ENCODE measurements at regions not wholly inside any gene's neighbourhood (a gene's known extent, or its start where the extent isn't known, plus 50 kb on each side); places are given as distances from the start of the nearest gene placed in this dataset.

DNA sequence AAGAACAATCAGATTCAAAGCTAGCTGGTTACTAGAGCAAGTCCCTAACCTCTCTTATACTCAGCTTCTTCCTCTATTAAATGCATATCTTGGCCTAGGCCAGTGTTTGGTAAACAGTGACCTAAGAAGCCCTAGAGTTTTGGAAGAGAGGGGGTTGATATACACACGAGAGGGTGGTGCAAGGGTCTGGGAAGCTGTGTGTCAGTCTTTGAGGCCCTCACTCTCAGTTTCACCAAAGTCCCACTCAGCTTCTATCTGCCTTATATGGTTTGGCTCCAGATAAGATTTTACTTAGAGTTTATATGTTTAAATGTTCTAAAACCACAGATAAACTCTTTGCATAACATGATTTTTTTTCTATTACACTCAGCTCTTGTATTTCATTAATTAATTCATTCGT, 526.1 kb upstream of the BTBD3 start:
- TF ChIP-seq POLR2A (IDR thresholded peaks at IDR 0.05; ENCODE audit: borderline replicate concordance, extremely low read depth, insufficient read depth, insufficient read length) (no peak), ZNF274 (IDR thresholded peaks at IDR 0.05; ENCODE audit: low read depth, low read length) (no peak), SIN3A (IDR thresholded peaks at IDR 0.05; ENCODE audit: low read depth) (no peak), YY1 (IDR thresholded peaks at IDR 0.05; ENCODE audit: extremely low read depth, insufficient replicate concordance, low read depth, low read length) (no peak), POLR2AphosphoS5 (IDR thresholded peaks at IDR 0.05; ENCODE audit: low read depth, low read length) (no peak), EZH2 (IDR thresholded peaks at IDR 0.05) (no peak), MAX (IDR thresholded peaks at IDR 0.05) (no peak), ZFX (IDR thresholded peaks at IDR 0.05) (no peak), SP1 (IDR thresholded peaks at IDR 0.05; ENCODE audit: low read depth) (no peak), SRF (IDR thresholded peaks at IDR 0.05; ENCODE audit: low read depth) (no peak), EZH2phosphoT487 (IDR thresholded peaks at IDR 0.05; ENCODE audit: borderline replicate concordance) (no peak), ELF1 (IDR thresholded peaks at IDR 0.05; ENCODE audit: borderline replicate concordance, low read depth) (no peak)
- TF ChIP-seq, protein P1, sequence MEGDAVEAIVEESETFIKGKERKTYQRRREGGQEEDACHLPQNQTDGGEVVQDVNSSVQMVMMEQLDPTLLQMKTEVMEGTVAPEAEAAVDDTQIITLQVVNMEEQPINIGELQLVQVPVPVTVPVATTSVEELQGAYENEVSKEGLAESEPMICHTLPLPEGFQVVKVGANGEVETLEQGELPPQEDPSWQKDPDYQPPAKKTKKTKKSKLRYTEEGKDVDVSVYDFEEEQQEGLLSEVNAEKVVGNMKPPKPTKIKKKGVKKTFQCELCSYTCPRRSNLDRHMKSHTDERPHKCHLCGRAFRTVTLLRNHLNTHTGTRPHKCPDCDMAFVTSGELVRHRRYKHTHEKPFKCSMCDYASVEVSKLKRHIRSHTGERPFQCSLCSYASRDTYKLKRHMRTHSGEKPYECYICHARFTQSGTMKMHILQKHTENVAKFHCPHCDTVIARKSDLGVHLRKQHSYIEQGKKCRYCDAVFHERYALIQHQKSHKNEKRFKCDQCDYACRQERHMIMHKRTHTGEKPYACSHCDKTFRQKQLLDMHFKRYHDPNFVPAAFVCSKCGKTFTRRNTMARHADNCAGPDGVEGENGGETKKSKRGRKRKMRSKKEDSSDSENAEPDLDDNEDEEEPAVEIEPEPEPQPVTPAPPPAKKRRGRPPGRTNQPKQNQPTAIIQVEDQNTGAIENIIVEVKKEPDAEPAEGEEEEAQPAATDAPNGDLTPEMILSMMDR (IDR thresholded peaks at IDR 0.05 in 2 of 3, conservative IDR thresholded peaks at IDR 0.05 in 1 of 3; ENCODE audit: borderline replicate concordance in 1 of 3, insufficient read depth in 1 of 3, low read depth in 2 of 3, low read length in 2 of 3): no peak
